GM12891 (cell line): ENCODE measurements at regions not wholly inside any gene's neighbourhood (a gene's known extent, or its start where the extent isn't known, plus 50 kb on each side); places are given as distances from the start of the nearest gene placed in this dataset.

Experiments
- PAX5 ChIP-seq: IDR thresholded peaks from 2 replicates; pipeline ENCODE4 v1.6.1; 2011; ENCODE audit warnings: low read length, moderate library complexity, mild to moderate bottlenecking; ENCODE audit not compliant: insufficient read depth, severe bottlenecking
- POLR2A ChIP-seq: IDR thresholded peaks from 2 replicates; pipeline ENCODE4 v1.6.1; 2011; ENCODE audit warnings: low read depth, low read length, control low read depth
- POLR2AphosphoS5 ChIP-seq: IDR thresholded peaks from 2 replicates; pipeline ENCODE4 v1.6.1; 2011; ENCODE audit warnings: low read depth, low read length, control low read depth
- POU2F2 ChIP-seq: IDR thresholded peaks from 2 replicates; pipeline ENCODE4 v1.6.1; 2011; ENCODE audit warnings: low read depth, mild to moderate bottlenecking, control low read depth, low read length, moderate library complexity
- SPI1 ChIP-seq: IDR thresholded peaks from 2 replicates; pipeline ENCODE4 v1.6.1; 2011; ENCODE audit warnings: low read depth, low read length, control low read depth
- TAF1 ChIP-seq: IDR thresholded peaks from 2 replicates; pipeline ENCODE4 v1.6.1; 2011; ENCODE audit warnings: low read depth, low read length, control low read depth

- TF ChIP-seq TAF1: no peak
- no peak for TF ChIP-seq POLR2AphosphoS5
- no peak for TF ChIP-seq POLR2A
- no peak for TF ChIP-seq PAX5
- TF ChIP-seq SPI1: no peak
- TF ChIP-seq POU2F2: no peak
These were observed 449.8 kb downstream of the SHISA9 start for GRCh38 chr16:13351181-13351580.
